ENCODE measurements at regions not wholly inside any gene's neighbourhood (a gene's known extent, or its start where the extent isn't known, plus 50 kb on each side); places are given as distances from the start of the nearest gene placed in this dataset.
"Not testable (repeated sequence)": the region's sequence is repeated elsewhere in the genome, so short reads cannot be mapped to it uniquely, and the experiment has no call there.

- no peak overlapping the region for H3K27ac Mint-ChIP-seq (ENCODE audit: unreplicated experiment)
- no peaks in the 10 kb centered on the region for H3K27me3 Mint-ChIP-seq (ENCODE audit: unreplicated experiment)
- no peak for TF ChIP-seq CTCF (IDR thresholded peaks at IDR 0.05; ENCODE audit: unreplicated experiment)
- no peaks in the 10 kb centered on the region for H3K4me1 Mint-ChIP-seq (ENCODE audit: unreplicated experiment)
- no peak for DNase-seq (ENCODE audit: low spot score)
- no peak overlapping the region for H3K4me3 Mint-ChIP-seq (ENCODE audit: unreplicated experiment)
- no peaks in the 10 kb centered on the region for H3K36me3 Mint-ChIP-seq (ENCODE audit: low read depth, unreplicated experiment)
- no peaks in the 10 kb centered on the region for H3K9me3 Mint-ChIP-seq (ENCODE audit: unreplicated experiment)
Observed at GRCh38 chr5:104859437-104859836, 1296.8 kb upstream of the NUDT12 start.

- not testable (repeated sequence) for H3K4me3 Mint-ChIP-seq (ENCODE audit: unreplicated experiment); H3K27ac Mint-ChIP-seq (ENCODE audit: unreplicated experiment)
Observed at GRCh38 chr5:104852099-104852498, 1289.5 kb upstream of the NUDT12 start.

GRCh38 chr5:104845541-104845940, 1283.0 kb upstream of the NUDT12 start:
- no peak for TF ChIP-seq CTCF (IDR thresholded peaks at IDR 0.05; ENCODE audit: unreplicated experiment)
- Mint-ChIP-seq H3K4me1 (ENCODE audit: unreplicated experiment) (no peaks in the 10 kb centered on the region), H3K9me3 (ENCODE audit: unreplicated experiment) (no peaks in the 10 kb centered on the region), H3K4me3 (ENCODE audit: unreplicated experiment) (no peak overlapping the region), H3K27ac (ENCODE audit: unreplicated experiment) (no peak overlapping the region), H3K27me3 (ENCODE audit: unreplicated experiment) (no peaks in the 10 kb centered on the region), H3K36me3 (ENCODE audit: low read depth, unreplicated experiment) (no peaks in the 10 kb centered on the region)
- no peak for DNase-seq (ENCODE audit: low spot score)

More at GRCh38 chr5:104852099-104852498, 1289.5 kb upstream of the NUDT12 start:
- DNase-seq (ENCODE audit: low spot score); H3K27me3 Mint-ChIP-seq (ENCODE audit: unreplicated experiment); H3K4me1 Mint-ChIP-seq (ENCODE audit: unreplicated experiment); H3K36me3 Mint-ChIP-seq (ENCODE audit: low read depth, unreplicated experiment); H3K9me3 Mint-ChIP-seq (ENCODE audit: unreplicated experiment): not testable (repeated sequence)

- no peaks in the 10 kb centered on the region for H3K27me3 Mint-ChIP-seq (ENCODE audit: unreplicated experiment)
- no peak overlapping the region for H3K4me3 Mint-ChIP-seq (ENCODE audit: unreplicated experiment)
- no peak for TF ChIP-seq CTCF (IDR thresholded peaks at IDR 0.05; ENCODE audit: unreplicated experiment)
Observed at GRCh38 chr5:104843822-104844221, 1281.2 kb upstream of the NUDT12 start.

GRCh38 chr5:104840284-104840683, 1277.7 kb upstream of the NUDT12 start:
- H3K36me3 Mint-ChIP-seq (ENCODE audit: low read depth, unreplicated experiment): no peaks in the 10 kb centered on the region
- H3K9me3 Mint-ChIP-seq (ENCODE audit: unreplicated experiment): no peaks in the 10 kb centered on the region
- H3K27me3 Mint-ChIP-seq (ENCODE audit: unreplicated experiment): no peaks in the 10 kb centered on the region
- H3K27ac Mint-ChIP-seq (ENCODE audit: unreplicated experiment): no peak overlapping the region
- no peak for DNase-seq (ENCODE audit: low spot score)
- no peak overlapping the region for H3K4me3 Mint-ChIP-seq (ENCODE audit: unreplicated experiment)
- no peak for TF ChIP-seq CTCF (IDR thresholded peaks at IDR 0.05; ENCODE audit: unreplicated experiment)
- H3K4me1 Mint-ChIP-seq (ENCODE audit: unreplicated experiment): no peaks in the 10 kb centered on the region

More at GRCh38 chr5:104843822-104844221, 1281.2 kb upstream of the NUDT12 start:
- Mint-ChIP-seq H3K27ac (ENCODE audit: unreplicated experiment) (no peak overlapping the region), H3K9me3 (ENCODE audit: unreplicated experiment) (no peaks in the 10 kb centered on the region), H3K4me1 (ENCODE audit: unreplicated experiment) (no peaks in the 10 kb centered on the region), H3K36me3 (ENCODE audit: low read depth, unreplicated experiment) (no peaks in the 10 kb centered on the region)
- DNase-seq (ENCODE audit: low spot score): no peak

GRCh38 chr5:104831515-104831914, 1268.9 kb upstream of the NUDT12 start:
- not testable (repeated sequence) for H3K27ac Mint-ChIP-seq (ENCODE audit: unreplicated experiment); H3K36me3 Mint-ChIP-seq (ENCODE audit: low read depth, unreplicated experiment); DNase-seq (ENCODE audit: low spot score); H3K4me1 Mint-ChIP-seq (ENCODE audit: unreplicated experiment); H3K27me3 Mint-ChIP-seq (ENCODE audit: unreplicated experiment); H3K9me3 Mint-ChIP-seq (ENCODE audit: unreplicated experiment); H3K4me3 Mint-ChIP-seq (ENCODE audit: unreplicated experiment)

All from endothelial cell (in vitro differentiated cells).